ENCODE measurements at regions not wholly inside any gene's neighbourhood (a gene's known extent, or its start where the extent isn't known, plus 50 kb on each side); places are given as distances from the start of the nearest gene placed in this dataset.

DNA sequence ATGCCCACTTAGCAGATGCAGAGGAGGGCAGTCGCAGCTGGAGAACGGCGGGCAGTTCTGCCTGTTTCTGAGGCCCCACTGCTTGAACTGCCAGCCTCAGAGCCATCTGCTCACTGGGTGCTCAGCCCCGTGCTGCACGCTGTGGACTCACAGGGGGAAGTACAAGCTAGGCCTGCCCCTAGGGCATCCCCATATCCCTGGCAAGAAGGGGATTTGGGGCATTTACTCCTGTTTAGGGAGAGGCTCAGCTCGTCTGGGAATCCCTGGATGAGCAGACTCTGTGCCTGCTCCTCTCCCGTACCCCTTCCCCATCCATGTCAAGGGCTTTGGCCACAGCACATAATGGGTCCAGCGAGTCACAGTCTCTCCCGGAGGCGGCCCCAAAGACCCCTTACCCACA, 169.8 kb upstream of the PKDCC start:
- no peaks in the 10 kb centered on the region for H3K9me3 ChIP-seq (replicated peaks; ENCODE audit: insufficient read depth, low read length)
- no peaks in the 10 kb centered on the region for H3K79me2 ChIP-seq (ENCODE audit: low read length)
- no peaks in the 10 kb centered on the region for H3K27me3 ChIP-seq (replicated peaks; ENCODE audit: insufficient read depth, low read length)
- no peak for DNase-seq
- no peaks in the 10 kb centered on the region for H3F3A ChIP-seq (ENCODE audit: insufficient read depth, low read length)
- H3K4me1 ChIP-seq (ENCODE audit: low read length), result no peaks in the 10 kb centered on the region
- H3K27ac ChIP-seq (ENCODE audit: low read length), result no peak overlapping the region
- H3K4me3 ChIP-seq (ENCODE audit: low read length), result no peak overlapping the region
- no peak for TF ChIP-seq EZH2 (optimal IDR thresholded peaks at IDR 0.05; ENCODE audit: low read depth, low read length)
- TF ChIP-seq, protein P1, sequence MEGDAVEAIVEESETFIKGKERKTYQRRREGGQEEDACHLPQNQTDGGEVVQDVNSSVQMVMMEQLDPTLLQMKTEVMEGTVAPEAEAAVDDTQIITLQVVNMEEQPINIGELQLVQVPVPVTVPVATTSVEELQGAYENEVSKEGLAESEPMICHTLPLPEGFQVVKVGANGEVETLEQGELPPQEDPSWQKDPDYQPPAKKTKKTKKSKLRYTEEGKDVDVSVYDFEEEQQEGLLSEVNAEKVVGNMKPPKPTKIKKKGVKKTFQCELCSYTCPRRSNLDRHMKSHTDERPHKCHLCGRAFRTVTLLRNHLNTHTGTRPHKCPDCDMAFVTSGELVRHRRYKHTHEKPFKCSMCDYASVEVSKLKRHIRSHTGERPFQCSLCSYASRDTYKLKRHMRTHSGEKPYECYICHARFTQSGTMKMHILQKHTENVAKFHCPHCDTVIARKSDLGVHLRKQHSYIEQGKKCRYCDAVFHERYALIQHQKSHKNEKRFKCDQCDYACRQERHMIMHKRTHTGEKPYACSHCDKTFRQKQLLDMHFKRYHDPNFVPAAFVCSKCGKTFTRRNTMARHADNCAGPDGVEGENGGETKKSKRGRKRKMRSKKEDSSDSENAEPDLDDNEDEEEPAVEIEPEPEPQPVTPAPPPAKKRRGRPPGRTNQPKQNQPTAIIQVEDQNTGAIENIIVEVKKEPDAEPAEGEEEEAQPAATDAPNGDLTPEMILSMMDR (IDR thresholded peaks at IDR 0.05; ENCODE audit: low read length), result no peak
- TF ChIP-seq EZH2phosphoT487 (IDR thresholded peaks at IDR 0.05; ENCODE audit: low read length), result no peak
- no peak overlapping the region for H3K4me2 ChIP-seq (ENCODE audit: low read depth, low read length)
- H2AFZ ChIP-seq (ENCODE audit: low read length), result no peak overlapping the region
- H3K36me3 ChIP-seq (replicated peaks; ENCODE audit: insufficient read depth, low read length), result no peaks in the 10 kb centered on the region
- H3K9ac ChIP-seq (ENCODE audit: low read length), result no peak overlapping the region
- no peaks in the 10 kb centered on the region for H4K20me1 ChIP-seq (ENCODE audit: insufficient read depth, low read length)
- no peaks in the 10 kb centered on the region for H3K9me2 ChIP-seq (replicated peaks; ENCODE audit: insufficient read depth, low read length)

DNA sequence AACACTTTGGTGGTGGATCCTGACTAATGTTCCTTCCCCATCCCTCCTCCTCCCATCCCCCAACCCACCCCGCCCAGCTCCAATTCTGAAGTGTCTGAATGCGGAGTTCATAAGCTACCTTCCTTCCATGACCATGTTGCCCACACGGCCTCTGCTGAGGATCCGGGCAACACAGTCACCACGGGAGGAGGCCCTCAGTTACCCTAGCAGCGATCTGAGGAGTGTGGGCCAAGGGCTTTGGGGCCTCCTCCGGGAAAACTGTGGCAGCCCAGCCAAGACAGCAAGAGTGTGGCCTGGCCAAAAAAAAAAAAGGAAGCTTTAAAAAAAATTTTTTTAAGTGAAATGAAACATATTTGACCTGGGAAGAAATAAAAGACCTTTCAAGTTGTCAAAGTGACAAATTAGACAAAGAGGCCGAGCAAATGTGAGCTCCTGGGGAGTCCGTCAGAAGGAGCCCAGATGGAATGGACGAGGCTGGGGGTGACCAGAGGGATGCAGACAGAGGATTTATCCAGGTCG, 169.0 kb upstream of the PKDCC start:
- no peaks in the 10 kb centered on the region for H3K4me1 ChIP-seq (ENCODE audit: low read length)
- H3K4me3 ChIP-seq (ENCODE audit: low read length), result no peak overlapping the region
- TF ChIP-seq EZH2 (optimal IDR thresholded peaks at IDR 0.05; ENCODE audit: low read depth, low read length) (no peak), EZH2phosphoT487 (IDR thresholded peaks at IDR 0.05; ENCODE audit: low read length) (no peak)
- TF ChIP-seq, protein P1 (IDR thresholded peaks at IDR 0.05; ENCODE audit: low read length), result no peak
- H3K79me2 ChIP-seq (ENCODE audit: low read length), result no peaks in the 10 kb centered on the region
- H3F3A ChIP-seq (ENCODE audit: insufficient read depth, low read length), result no peaks in the 10 kb centered on the region
- no peaks in the 10 kb centered on the region for H3K9me2 ChIP-seq (replicated peaks; ENCODE audit: insufficient read depth, low read length)
- H2AFZ ChIP-seq (ENCODE audit: low read length), result no peak overlapping the region
- no peak overlapping the region for H3K27ac ChIP-seq (ENCODE audit: low read length)
- DNase-seq, result no peak
- H3K36me3 ChIP-seq (replicated peaks; ENCODE audit: insufficient read depth, low read length), result no peaks in the 10 kb centered on the region
- no peaks in the 10 kb centered on the region for H4K20me1 ChIP-seq (ENCODE audit: insufficient read depth, low read length)
- no peak overlapping the region for H3K4me2 ChIP-seq (ENCODE audit: low read depth, low read length)
- no peaks in the 10 kb centered on the region for H3K9me3 ChIP-seq (replicated peaks; ENCODE audit: insufficient read depth, low read length)
- H3K27me3 ChIP-seq (replicated peaks; ENCODE audit: insufficient read depth, low read length), result no peaks in the 10 kb centered on the region
- no peak overlapping the region for H3K9ac ChIP-seq (ENCODE audit: low read length)

DNA sequence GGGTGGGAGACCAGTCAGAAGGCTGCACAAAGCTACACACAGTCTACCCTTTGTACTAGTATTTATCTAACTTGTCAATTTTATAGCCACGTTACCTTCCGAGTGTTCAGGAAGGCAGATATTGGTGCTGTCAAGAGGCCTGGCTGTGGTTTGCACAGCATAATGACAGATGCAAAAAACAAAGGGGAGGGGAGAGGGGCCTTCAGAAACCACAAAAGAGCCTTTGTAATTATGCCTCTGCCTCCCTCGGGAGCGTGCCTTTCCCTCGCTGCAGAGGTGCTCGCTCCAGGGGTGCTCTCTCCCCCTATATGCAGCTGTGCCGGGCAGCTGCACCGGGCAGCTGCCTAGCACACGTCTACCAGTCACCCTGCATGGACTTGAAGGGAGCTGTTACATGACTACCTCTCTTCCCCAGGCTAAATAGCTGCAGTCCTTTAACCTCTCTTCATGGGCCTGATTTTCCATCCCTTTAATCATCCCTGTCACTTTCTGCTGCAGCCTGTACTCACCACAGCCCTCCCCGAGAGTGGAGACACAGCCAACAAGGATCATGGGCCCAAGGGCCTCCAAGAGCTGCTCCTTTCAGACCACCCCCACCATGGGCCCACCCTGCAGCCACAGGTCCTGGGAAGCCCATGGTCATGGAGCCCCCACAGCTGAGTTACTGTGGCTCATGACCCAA, 168.4 kb upstream of the PKDCC start:
- H3F3A ChIP-seq (ENCODE audit: insufficient read depth, low read length), result no peaks in the 10 kb centered on the region
- H2AFZ ChIP-seq (ENCODE audit: low read length), result no peak overlapping the region
- H3K36me3 ChIP-seq (replicated peaks; ENCODE audit: insufficient read depth, low read length), result no peaks in the 10 kb centered on the region
- H3K27ac ChIP-seq (ENCODE audit: low read length), result no peak overlapping the region
- no peaks in the 10 kb centered on the region for H3K27me3 ChIP-seq (replicated peaks; ENCODE audit: insufficient read depth, low read length)
- H3K4me2 ChIP-seq (ENCODE audit: low read depth, low read length), result no peak overlapping the region
- no peak overlapping the region for H3K4me3 ChIP-seq (ENCODE audit: low read length)
- H3K9me3 ChIP-seq (replicated peaks; ENCODE audit: insufficient read depth, low read length), result no peaks in the 10 kb centered on the region
- TF ChIP-seq, protein P1 (IDR thresholded peaks at IDR 0.05; ENCODE audit: low read length), result no peak
- TF ChIP-seq EZH2phosphoT487 (IDR thresholded peaks at IDR 0.05; ENCODE audit: low read length), result no peak
- TF ChIP-seq EZH2 (optimal IDR thresholded peaks at IDR 0.05; ENCODE audit: low read depth, low read length), result no peak
- no peaks in the 10 kb centered on the region for H3K4me1 ChIP-seq (ENCODE audit: low read length)
- H3K79me2 ChIP-seq (ENCODE audit: low read length), result no peaks in the 10 kb centered on the region
- no peak overlapping the region for H3K9ac ChIP-seq (ENCODE audit: low read length)
- no peaks in the 10 kb centered on the region for H4K20me1 ChIP-seq (ENCODE audit: insufficient read depth, low read length)
- no peaks in the 10 kb centered on the region for H3K9me2 ChIP-seq (replicated peaks; ENCODE audit: insufficient read depth, low read length)
- DNase-seq, result no peak

Data from MM.1S (cell line).